Body of pancreas (tissue), 4 donors: ENCODE measurements at regions not wholly inside any gene's neighbourhood (a gene's known extent, or its start where the extent isn't known, plus 50 kb on each side); places are given as distances from the start of the nearest gene placed in this dataset.

Experiments
- POLR2A ChIP-seq, 3 donors: fragments of 450-650 bp; IDR thresholded peaks; one replicate each; pipeline ENCODE4 v1.6.1; 2016; ENCODE audit warnings: antibody characterized with exemption in 3 of 3, mild to moderate bottlenecking in 2 of 3
- TF ChIP-seq, protein P1 (sequence below), 7 experiments: fragments of 450-650 bp in 4 of 7; fragments of 200-600 bp in 3 of 7; sonication (generic) in 3 of 7; IDR thresholded peaks; one replicate each; pipeline ENCODE4 v1.5.1; 2016 to 2019; ENCODE audit warnings: antibody characterized with exemption in 7 of 7

GRCh38 chr4:134952305-134952704 lies 750.7 kb upstream of the PABPC4L start:
- TF ChIP-seq, protein P1, sequence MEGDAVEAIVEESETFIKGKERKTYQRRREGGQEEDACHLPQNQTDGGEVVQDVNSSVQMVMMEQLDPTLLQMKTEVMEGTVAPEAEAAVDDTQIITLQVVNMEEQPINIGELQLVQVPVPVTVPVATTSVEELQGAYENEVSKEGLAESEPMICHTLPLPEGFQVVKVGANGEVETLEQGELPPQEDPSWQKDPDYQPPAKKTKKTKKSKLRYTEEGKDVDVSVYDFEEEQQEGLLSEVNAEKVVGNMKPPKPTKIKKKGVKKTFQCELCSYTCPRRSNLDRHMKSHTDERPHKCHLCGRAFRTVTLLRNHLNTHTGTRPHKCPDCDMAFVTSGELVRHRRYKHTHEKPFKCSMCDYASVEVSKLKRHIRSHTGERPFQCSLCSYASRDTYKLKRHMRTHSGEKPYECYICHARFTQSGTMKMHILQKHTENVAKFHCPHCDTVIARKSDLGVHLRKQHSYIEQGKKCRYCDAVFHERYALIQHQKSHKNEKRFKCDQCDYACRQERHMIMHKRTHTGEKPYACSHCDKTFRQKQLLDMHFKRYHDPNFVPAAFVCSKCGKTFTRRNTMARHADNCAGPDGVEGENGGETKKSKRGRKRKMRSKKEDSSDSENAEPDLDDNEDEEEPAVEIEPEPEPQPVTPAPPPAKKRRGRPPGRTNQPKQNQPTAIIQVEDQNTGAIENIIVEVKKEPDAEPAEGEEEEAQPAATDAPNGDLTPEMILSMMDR (IDR thresholded peaks at IDR 0.05), result no peak
- no peak for TF ChIP-seq POLR2A (IDR thresholded peaks at IDR 0.05)
